RWPE1 (cell line): ENCODE measurements at regions not wholly inside any gene's neighbourhood (a gene's known extent, or its start where the extent isn't known, plus 50 kb on each side); places are given as distances from the start of the nearest gene placed in this dataset.

Experiments used
- CTCF ChIA-PET: fragments of 350-600 bp; sonication (Branson Sonifier 250); formaldehyde crosslinking; extraction: SDS; loops from one replicate; lab custom pipeline; 2021; lab: Yijun Ruan, JAX
- POLR2A ChIA-PET: fragments of 400-600 bp; formaldehyde crosslinking; extraction: SDS; loops from one replicate; lab custom pipeline; 2020; ENCODE audit warnings: antibody characterized with exemption; ENCODE audit not compliant: low non-redundant PET; lab: Yijun Ruan, JAX
- DNase-seq: peaks from one replicate; pipeline ENCODE4 v3.0.0; 2012; ENCODE audit warnings: low spot score
- H3K27ac ChIP-seq: fragments of 450-650 bp; 2 replicates; pipeline ENCODE4 v1.5.1; 2017
- TF ChIP-seq, protein P1 (sequence below): fragments of 450-650 bp; conservative IDR thresholded peaks from 2 replicates; pipeline ENCODE4 v1.5.1; 2017; ENCODE audit warnings: low read depth, mild to moderate bottlenecking

- ChIA-PET CTCF (interaction anchor here (0.8 kb wide), 1 partner anchor 15 kb away, joined by 3 read pairs; no protein-coding TSS in a partner anchor), POLR2A (no interaction called here)
- no peak for DNase-seq
- no peak overlapping the region for H3K27ac ChIP-seq
- TF ChIP-seq, protein P1, sequence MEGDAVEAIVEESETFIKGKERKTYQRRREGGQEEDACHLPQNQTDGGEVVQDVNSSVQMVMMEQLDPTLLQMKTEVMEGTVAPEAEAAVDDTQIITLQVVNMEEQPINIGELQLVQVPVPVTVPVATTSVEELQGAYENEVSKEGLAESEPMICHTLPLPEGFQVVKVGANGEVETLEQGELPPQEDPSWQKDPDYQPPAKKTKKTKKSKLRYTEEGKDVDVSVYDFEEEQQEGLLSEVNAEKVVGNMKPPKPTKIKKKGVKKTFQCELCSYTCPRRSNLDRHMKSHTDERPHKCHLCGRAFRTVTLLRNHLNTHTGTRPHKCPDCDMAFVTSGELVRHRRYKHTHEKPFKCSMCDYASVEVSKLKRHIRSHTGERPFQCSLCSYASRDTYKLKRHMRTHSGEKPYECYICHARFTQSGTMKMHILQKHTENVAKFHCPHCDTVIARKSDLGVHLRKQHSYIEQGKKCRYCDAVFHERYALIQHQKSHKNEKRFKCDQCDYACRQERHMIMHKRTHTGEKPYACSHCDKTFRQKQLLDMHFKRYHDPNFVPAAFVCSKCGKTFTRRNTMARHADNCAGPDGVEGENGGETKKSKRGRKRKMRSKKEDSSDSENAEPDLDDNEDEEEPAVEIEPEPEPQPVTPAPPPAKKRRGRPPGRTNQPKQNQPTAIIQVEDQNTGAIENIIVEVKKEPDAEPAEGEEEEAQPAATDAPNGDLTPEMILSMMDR, result no peak
These were observed 433.0 kb downstream of the ZEB2 start for GRCh38 chr2:144086965-144087364.

DNA sequence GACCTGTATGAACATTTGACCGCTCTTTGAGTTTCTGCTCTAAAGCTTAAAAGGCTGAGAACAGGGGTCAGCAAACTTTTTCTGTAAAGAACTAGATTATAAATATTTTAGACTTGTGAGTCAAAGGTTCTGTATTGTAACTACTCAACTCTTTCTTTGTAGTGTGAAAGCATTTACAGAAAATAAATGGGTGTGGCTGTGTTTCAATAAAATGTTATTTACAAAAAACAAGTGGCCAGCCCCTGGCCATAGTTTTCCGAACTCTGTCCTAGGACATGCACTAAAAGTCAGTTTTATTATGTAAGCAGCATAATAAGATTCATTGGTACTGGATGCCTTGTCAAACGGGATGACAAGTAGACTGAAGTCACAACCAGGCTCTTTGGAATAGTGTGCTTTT, 434.9 kb downstream of the ZEB2 start:
- no peak overlapping the region for H3K27ac ChIP-seq
- CTCF ChIA-PET, result no interaction called here
- TF ChIP-seq, protein P1, result no peak
- DNase-seq, result no peak
- POLR2A ChIA-PET, result no interaction called here

- POLR2A ChIA-PET, result no interaction called here
- DNase-seq, result peak; percentile 13
- TF ChIP-seq, protein P1, result no peak
- CTCF ChIA-PET, result interaction anchor here (0.6 kb wide), 1 partner anchor 336 kb away, joined by 3 read pairs; no protein-coding TSS in a partner anchor
- H3K27ac ChIP-seq, result no peak overlapping the region
These were observed 435.7 kb downstream of the ZEB2 start for GRCh38 chr2:144084114-144084661.

GRCh38 chr2:144083211-144083610, 436.7 kb downstream of the ZEB2 start:
- CTCF ChIA-PET, result interaction anchor here (0.6 kb wide), 1 partner anchor 632 kb away, joined by 3 read pairs; no protein-coding TSS in a partner anchor
- POLR2A ChIA-PET, result no interaction called here
- DNase-seq, result peak; percentile 42
- TF ChIP-seq, protein P1, result no peak
- H3K27ac ChIP-seq, result no peak overlapping the region

- ChIA-PET CTCF (no interaction called here), POLR2A (no interaction called here)
- TF ChIP-seq, protein P1, result no peak
- no peak overlapping the region for H3K27ac ChIP-seq
- DNase-seq, result no peak
These were observed 437.1 kb downstream of the ZEB2 start for GRCh38 chr2:144082777-144083176.

DNA sequence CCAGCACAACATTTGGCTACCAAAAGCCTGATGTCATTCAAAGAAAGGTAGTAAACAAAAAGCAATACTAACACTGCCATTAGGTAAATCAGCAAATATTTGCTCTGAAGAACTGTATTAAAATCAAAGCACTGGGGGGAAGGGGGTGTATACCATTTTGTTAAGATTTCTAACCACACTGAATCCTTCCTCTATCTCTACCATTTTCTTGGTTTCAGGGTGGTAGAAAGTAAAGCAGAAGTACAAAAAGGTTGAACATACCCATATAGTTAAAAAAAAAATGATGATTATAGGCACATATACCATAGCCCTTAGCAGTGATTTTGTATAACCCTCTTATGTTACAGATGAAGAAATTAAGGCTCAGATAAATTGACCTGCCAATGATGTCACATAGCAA, 437.6 kb downstream of the ZEB2 start:
- TF ChIP-seq, protein P1, result no peak
- no peak overlapping the region for H3K27ac ChIP-seq
- ChIA-PET CTCF (no interaction called here), POLR2A (no interaction called here)
- DNase-seq, result no peak
